ENCODE measurements at regions not wholly inside any gene's neighbourhood (a gene's known extent, or its start where the extent isn't known, plus 50 kb on each side); places are given as distances from the start of the nearest gene placed in this dataset.

DNA sequence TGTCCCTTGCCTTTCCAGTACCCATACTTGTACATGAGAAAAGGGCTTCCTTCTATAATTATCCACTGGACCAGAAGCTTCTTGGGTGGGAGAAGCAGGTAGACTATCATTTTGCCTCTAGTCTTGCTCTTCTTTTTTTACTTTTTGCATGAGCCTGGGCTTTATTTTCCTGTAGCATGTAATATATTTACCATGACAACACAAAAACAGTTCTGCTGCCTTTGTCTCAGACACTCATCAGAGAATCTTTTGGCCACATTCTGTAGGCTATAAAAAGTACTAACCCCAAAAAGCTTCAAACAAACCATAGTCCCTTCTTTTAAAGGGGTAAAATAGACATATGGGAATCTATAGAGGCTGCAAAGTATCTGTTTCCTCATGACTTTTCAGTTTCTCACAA lies 339.2 kb upstream of the PIK3R1 start:
- 0 out of 7 replicates have a peak, but pooled peaks cover 0 to 1% (median 0%) of the 10 kb centered on the region in 3 experiments for H3K36me3 Mint-ChIP-seq (ENCODE audit: insufficient read depth in 1 of 3, low read depth in 3 of 3)
- H3K4me1 Mint-ChIP-seq: no peaks in the 10 kb centered on the region
- no peaks in the 10 kb centered on the region for H4K20me1 ChIP-seq (ENCODE audit: control insufficient read depth, insufficient read depth, insufficient read length)
- TF ChIP-seq, protein P1, sequence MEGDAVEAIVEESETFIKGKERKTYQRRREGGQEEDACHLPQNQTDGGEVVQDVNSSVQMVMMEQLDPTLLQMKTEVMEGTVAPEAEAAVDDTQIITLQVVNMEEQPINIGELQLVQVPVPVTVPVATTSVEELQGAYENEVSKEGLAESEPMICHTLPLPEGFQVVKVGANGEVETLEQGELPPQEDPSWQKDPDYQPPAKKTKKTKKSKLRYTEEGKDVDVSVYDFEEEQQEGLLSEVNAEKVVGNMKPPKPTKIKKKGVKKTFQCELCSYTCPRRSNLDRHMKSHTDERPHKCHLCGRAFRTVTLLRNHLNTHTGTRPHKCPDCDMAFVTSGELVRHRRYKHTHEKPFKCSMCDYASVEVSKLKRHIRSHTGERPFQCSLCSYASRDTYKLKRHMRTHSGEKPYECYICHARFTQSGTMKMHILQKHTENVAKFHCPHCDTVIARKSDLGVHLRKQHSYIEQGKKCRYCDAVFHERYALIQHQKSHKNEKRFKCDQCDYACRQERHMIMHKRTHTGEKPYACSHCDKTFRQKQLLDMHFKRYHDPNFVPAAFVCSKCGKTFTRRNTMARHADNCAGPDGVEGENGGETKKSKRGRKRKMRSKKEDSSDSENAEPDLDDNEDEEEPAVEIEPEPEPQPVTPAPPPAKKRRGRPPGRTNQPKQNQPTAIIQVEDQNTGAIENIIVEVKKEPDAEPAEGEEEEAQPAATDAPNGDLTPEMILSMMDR (conservative IDR thresholded peaks at IDR 0.05): no peak
- H3K27ac ChIP-seq (ENCODE audit: insufficient read length, low read depth, low read length): no peak overlapping the region
- H2AK5ac ChIP-seq (ENCODE audit: insufficient read length, low read length): no peak overlapping the region
- no peak overlapping the region for H3K27ac Mint-ChIP-seq
- H3K4ac ChIP-seq (ENCODE audit: low read depth, low read length): no peak overlapping the region
- H3K9ac ChIP-seq (ENCODE audit: extremely low read depth, insufficient read length, low read length): no peak overlapping the region
- no peak overlapping the region for H2BK15ac ChIP-seq (ENCODE audit: low read depth, low read length)
- no peak overlapping the region for H2BK20ac ChIP-seq (ENCODE audit: low read depth, low read length, poor library complexity, severe bottlenecking)
- H3K23ac ChIP-seq (ENCODE audit: insufficient read length, low read depth, low read length): no peak overlapping the region
- no peak overlapping the region for H3K56ac ChIP-seq (ENCODE audit: insufficient read length, low read depth, low read length)
- no peak overlapping the region for H4K8ac ChIP-seq (replicated peaks; ENCODE audit: insufficient read length, low read depth, low read length)
- no peak overlapping the region for H4K5ac ChIP-seq (ENCODE audit: insufficient read length, low read depth, low read length)
- no peak overlapping the region for H2BK5ac ChIP-seq (ENCODE audit: insufficient read length, low read length)
- no peak overlapping the region for H3K4me2 ChIP-seq (ENCODE audit: insufficient read depth, insufficient read length, low read length)
- H3K79me1 ChIP-seq (ENCODE audit: insufficient read depth, low read depth, low read length, poor library complexity, severe bottlenecking): no peaks in the 10 kb centered on the region
- no peaks in the 10 kb centered on the region for H3K9me3 ChIP-seq (ENCODE audit: control insufficient read depth, low read depth, low read length)
- peaks cover 0 to 1% of the 10 kb centered on the region in 2 experiments; a peak in 1 of 5 replicates for H3K9me3 Mint-ChIP-seq
- no peaks in the 10 kb centered on the region for H3K27me3 ChIP-seq (ENCODE audit: insufficient read depth, low read length)
- no peaks in the 10 kb centered on the region for H3K79me2 ChIP-seq (ENCODE audit: insufficient read depth, low read length)
- no peaks in the 10 kb centered on the region for H3K27me3 Mint-ChIP-seq (ENCODE audit: low read depth)
- no peak overlapping the region for H2BK12ac ChIP-seq (ENCODE audit: insufficient read length, low read depth, low read length)
- H3K18ac ChIP-seq (ENCODE audit: insufficient read length, low read depth, low read length): no peak overlapping the region
- no peaks in the 10 kb centered on the region for H3K4me1 ChIP-seq (ENCODE audit: insufficient read depth, low read length)
- H3K4me3 Mint-ChIP-seq: no peak overlapping the region
- no peak overlapping the region for H4K91ac ChIP-seq (ENCODE audit: insufficient read length, low read depth, low read length)
- no peak overlapping the region for H3K14ac ChIP-seq (ENCODE audit: insufficient read depth, low read length)
- DNase-seq: no peak
- no peak overlapping the region for H2AFZ ChIP-seq (ENCODE audit: low read length)
- H2BK120ac ChIP-seq (ENCODE audit: low read depth, low read length, poor library complexity, severe bottlenecking): no peak overlapping the region
- H3K23me2 ChIP-seq (ENCODE audit: insufficient read length, low read depth, low read length, poor library complexity, severe bottlenecking): no peaks in the 10 kb centered on the region
- no peak overlapping the region for H3T11ph ChIP-seq (ENCODE audit: low read length)
